HG03575 (cell line): ENCODE measurements at regions not wholly inside any gene's neighbourhood (a gene's known extent, or its start where the extent isn't known, plus 50 kb on each side); places are given as distances from the start of the nearest gene placed in this dataset.

Experiments used
- ATAC-seq: cut with Tn5 transposase; IDR thresholded peaks from one replicate; pipeline ENCODE4 v1.9.1; 2021; ENCODE audit not compliant: unreplicated experiment, insufficient number of reproducible peaks, low FRiP score; ENCODE audit errors: extremely low read depth

DNA sequence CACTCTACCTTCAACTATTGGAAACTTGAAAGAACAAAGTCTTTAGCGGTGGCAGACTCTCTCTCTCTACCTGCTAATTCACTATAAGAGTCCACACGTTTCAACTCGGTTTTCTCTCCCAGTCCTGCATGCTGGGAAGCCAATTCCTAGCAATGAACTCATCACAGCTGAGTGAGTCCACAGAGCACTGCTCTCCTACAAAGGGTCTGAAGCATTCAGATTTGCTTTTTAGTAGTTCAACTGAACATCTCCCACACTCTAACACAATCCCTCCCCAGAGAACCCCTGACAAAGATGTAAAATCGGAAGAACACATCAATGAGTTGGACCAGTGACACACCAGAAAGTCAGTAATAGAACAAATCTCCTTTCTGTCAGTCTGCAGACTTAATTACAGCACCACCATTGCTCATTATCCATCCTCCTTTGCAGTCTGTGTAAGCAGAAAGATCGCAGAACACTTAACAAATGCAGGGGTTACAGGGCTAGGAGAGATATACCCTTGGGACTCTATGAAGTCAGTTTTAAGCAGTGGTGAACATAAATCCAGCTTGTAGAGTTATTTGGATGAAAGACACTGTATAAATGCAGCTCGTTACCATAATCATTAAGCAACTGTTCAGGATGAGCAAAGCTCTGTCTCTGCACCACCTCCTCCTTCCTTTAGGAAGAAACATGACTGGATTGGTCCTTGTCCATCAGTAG lies 353.4 kb upstream of the GRIA1 start:
- ATAC-seq = no peak

DNA sequence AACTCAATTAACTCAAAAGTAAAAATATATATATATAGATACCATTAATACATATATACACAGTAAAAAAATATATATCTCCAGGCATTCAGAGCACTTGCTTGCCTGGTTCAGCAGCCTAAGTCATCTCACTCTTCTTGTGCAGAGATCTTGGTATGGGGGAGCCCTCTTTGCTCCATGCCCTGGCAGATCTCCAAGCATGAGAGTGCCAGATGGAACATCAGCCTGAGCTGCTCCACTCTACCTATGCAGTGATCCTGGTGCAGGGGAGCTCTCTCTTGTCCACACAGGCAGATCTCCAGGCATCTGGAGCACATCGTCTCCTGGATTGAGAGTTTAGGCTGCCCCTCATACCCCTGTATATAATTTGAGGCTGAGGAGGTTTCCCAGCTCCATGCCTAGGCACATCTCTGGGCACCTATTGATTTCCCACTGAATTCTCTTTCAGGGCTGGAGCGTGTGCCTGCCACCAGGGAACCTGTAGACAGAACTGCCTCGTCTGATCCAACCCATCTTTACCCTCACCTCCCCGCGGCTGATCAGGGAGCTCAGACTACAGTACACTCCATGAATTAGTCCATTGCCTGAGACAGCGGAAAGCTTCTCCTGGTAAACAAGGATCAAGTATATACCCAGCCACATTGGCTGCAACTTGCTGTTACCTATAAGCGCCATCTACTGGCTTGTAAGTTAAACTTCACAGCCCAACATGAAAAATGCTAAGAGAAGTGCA lies 342.4 kb upstream of the GRIA1 start:
- no peak for ATAC-seq

GRCh38 chr5:153148624-153148976 lies 341.9 kb upstream of the GRIA1 start:
- ATAC-seq = no peak

GRCh38 chr5:153151558-153151957 lies 338.9 kb upstream of the GRIA1 start:
- ATAC-seq = no peak

DNA sequence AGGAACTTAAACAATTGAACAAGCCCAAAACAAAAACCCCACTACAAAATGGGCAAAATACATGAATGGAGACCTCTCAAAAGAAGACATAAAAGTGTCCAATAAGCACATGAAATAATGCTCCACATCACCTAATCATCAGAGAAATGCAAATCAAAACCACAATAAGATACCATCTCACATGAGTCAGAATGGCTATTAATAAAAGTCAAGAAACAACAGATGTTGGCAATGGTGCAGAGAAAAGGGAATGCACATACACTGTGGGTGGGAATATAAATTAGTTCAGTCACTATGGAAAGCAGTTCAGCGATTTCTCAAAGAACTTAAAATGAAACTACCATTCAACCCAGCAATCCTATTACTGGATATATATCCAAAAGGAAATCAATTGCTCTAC lies 337.4 kb upstream of the GRIA1 start:
- no peak for ATAC-seq

DNA sequence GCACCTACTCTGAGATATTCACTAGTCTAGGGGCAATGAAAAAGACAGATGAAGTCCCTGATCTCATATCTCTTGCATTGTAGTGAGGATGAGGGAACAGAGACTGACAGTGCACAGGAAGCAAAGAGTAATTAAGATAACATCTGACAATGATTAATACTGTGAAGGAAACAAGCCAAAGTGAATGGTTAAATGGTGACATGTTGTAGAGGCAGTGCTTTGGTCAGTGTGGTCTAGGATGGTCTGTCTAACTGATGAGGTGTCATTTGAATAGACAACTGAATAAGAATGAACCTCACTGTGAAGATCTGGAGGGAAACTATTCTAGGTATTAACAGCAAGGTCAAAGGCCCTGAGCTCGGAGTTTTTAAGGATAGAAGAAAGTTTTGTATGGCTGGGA lies 333.3 kb upstream of the GRIA1 start:
- ATAC-seq = no peak

DNA sequence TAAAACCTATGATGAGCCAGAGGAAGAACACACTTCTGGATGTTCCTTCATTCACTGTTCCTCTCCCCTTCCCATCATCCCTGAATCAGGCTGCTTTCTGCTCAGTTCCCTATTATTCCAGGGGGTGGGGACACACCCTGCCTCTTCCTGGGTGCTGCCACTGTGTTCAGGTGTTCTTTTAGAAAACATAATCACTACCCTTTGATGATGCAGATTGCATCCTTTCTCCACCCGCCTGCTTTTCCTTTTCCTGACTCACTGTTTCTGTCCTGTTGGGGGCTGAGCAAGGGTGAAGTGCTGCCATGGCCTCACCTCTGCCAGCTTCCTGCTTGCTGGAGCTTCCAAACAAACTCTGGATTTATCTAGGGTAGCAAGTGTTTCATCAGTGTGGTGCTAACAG lies 331.9 kb upstream of the GRIA1 start:
- no peak for ATAC-seq

DNA sequence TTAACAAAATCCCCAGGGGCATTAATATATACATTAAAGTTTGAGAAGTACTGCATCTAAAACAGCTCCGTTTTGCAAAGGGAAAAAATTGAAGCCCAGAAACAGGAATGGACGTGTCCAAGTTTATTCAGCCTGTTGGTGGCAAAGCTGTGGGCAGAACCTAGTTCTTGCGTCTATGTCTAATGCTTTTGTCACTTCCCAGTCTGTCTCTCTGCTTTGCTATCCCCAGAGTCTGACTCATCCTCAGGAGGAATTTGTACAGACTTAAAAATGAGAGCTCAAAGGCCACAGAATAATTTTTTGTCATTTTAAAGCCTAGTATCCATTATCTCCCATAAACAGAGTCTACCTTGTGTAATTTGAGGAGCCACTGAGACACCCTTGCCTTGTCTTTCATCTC lies 330.9 kb upstream of the GRIA1 start:
- no peak for ATAC-seq

DNA sequence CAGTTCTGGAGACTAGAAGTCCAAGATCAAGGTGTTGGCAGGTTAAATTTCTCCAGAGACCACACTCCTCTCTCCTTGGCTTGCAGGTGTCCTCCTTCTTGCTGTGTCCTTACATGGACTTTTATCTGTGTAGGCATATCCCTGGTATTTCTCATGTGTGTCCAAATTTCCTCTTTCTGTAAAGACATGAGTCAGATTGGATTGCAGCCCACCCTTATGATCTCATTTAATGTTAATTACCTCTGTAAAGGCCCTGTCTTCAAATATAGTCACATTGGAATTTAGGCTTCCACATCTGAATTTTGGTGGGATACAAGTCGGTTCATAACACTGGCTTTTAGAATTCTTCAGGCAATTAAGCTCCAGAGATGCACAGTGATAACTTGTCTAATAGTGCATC lies 322.2 kb upstream of the GRIA1 start:
- ATAC-seq = no peak

DNA sequence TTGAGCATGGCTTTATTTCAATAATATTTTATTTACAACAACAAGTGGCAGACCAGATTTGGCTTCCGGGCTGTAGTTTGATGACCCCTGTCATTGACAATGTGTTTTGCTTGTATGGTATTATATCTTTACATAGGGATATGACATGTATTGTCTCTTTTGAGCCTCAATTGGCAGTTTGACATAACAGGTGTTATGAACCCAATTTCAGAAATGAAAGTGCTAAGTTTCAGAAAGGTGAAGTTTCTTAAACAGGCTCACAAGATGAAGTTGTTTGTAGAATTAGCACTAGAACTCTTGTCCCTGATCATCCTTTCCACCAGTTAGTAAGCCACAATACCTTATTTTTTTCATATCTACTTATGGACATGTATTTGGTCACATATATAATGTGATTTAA lies 303.0 kb upstream of the GRIA1 start:
- ATAC-seq = no peak

DNA sequence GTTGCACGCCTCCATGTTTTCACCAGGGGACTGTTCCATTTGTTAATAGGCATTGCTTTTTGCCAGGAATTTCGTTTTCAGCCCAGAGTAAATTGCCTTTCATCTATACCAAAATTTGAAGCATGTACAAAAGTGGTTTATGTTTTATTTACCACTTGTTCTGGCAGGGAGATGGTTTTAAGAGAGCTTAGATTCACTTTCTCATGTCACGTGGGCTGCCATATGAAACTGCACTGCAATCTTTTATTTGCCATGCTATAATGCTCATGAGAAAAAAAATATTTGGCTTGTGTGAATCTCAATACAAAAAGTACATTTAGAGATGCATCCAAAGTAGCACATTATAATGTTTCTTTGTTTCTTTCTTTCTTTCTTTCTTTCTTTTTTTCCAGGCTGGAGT lies 284.1 kb upstream of the GRIA1 start:
- ATAC-seq = no peak

DNA sequence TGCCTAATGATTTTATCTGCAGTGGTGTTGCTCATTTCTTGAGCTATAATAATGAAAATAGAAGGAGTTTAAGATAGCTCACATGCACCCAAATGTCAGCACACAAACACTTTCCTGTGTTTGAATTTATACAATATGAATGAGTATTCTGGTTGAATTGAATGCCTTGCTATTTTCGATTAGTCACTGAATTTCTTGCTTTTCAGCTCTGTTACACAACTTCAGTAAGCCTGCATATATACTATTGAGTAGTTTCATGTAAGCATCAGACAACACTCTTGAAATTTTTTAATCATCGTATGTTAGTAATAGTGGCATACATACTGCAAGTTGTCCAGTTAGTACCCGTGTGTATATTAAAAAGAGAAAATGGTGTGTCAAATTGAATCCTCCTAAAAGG lies 281.5 kb upstream of the GRIA1 start:
- no peak for ATAC-seq

GRCh38 chr5:153209687-153210086 lies 280.8 kb upstream of the GRIA1 start:
- ATAC-seq = no peak

- ATAC-seq = no peak
These were observed 279.4 kb upstream of the GRIA1 start for GRCh38 chr5:153211076-153211475.

DNA sequence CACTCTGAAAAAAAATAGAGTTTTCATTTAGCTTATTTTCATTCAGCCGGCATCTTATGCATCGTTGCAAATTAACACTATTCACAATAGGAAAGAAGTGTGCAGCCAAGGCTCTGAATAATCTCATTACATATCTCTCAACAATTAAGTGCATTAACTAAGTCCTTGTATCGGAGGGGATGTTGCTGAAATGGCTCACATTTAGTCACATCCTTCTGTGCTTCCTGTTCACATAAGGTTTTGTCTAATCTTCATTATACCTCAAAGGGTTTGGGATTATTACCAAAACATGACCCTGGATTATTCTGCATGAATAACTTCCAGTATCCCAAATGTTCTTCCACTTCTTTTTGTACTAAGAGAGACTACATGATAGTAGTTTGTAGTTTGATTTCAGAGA lies 278.0 kb upstream of the GRIA1 start:
- ATAC-seq = no peak

DNA sequence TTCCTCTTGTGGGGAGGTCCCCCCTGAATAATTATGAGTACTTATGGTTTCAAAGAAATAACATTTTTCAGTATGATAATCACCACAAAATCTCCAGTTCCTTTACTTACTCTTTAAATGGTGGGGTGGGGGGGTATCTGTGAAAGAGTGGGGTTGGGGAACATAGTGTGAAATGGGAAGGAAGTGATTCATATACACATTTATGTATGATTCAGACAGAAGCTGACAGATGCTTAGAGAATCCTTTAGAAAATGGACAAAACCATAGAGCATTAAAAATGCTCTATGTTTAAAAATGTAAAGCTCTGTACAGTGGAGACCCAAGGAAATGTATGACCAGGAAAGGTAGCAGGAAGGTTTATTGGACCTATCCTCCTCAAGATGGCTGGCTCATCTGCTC lies 267.5 kb upstream of the GRIA1 start:
- no peak for ATAC-seq

GRCh38 chr5:153223376-153223775 lies 267.1 kb upstream of the GRIA1 start:
- no peak for ATAC-seq

GRCh38 chr5:153224651-153225050 lies 265.8 kb upstream of the GRIA1 start:
- ATAC-seq = no peak

- ATAC-seq = no peak
These were observed 256.5 kb upstream of the GRIA1 start for GRCh38 chr5:153233933-153234332.

- no peak for ATAC-seq
These were observed 254.2 kb upstream of the GRIA1 start for GRCh38 chr5:153236319-153236718.
